ENCODE measurements at regions not wholly inside any gene's neighbourhood (a gene's known extent, or its start where the extent isn't known, plus 50 kb on each side); places are given as distances from the start of the nearest gene placed in this dataset.

GRCh38 chr5:58403822-58404433, 56.0 kb downstream of the PLK2 start:
- H3K4me3 Mint-ChIP-seq (ENCODE audit: low read depth, unreplicated experiment) = no peak overlapping the region
- H3K36me3 Mint-ChIP-seq (ENCODE audit: insufficient read depth, unreplicated experiment) = no peaks in the 10 kb centered on the region
- BruUV-seq (replicated peaks) = no TSS peak
- no peaks in the 10 kb centered on the region for H3K27me3 Mint-ChIP-seq (ENCODE audit: unreplicated experiment)
- no peak for TF ChIP-seq CTCF (IDR thresholded peaks at IDR 0.05; ENCODE audit: unreplicated experiment)
- no peak overlapping the region for H3K27ac Mint-ChIP-seq (ENCODE audit: unreplicated experiment)
- DNase-seq = no peak
- CTCF ChIA-PET = no interaction called here
- peaks cover 23% of the 10 kb centered on the region for H3K4me1 Mint-ChIP-seq (ENCODE audit: low read depth, unreplicated experiment)
- intact Hi-C loops (cut with micrococcal nuclease; ENCODE audit: unreplicated experiment) = no loop called here
- no peaks in the 10 kb centered on the region for H3K9me3 Mint-ChIP-seq (ENCODE audit: low read depth, unreplicated experiment)

- no peaks in the 10 kb centered on the region for H3K9me3 Mint-ChIP-seq (ENCODE audit: low read depth, unreplicated experiment)
- H3K4me3 Mint-ChIP-seq (ENCODE audit: low read depth, unreplicated experiment) = no peak overlapping the region
- DNase-seq = no peak
- no TSS peak for BruUV-seq (replicated peaks)
- H3K4me1 Mint-ChIP-seq (ENCODE audit: low read depth, unreplicated experiment) = peaks cover under 1% of the 10 kb centered on the region
- intact Hi-C loops (cut with micrococcal nuclease; ENCODE audit: unreplicated experiment) = no loop called here
- CTCF ChIA-PET = no interaction called here
- H3K36me3 Mint-ChIP-seq (ENCODE audit: insufficient read depth, unreplicated experiment) = no peaks in the 10 kb centered on the region
- H3K27me3 Mint-ChIP-seq (ENCODE audit: unreplicated experiment) = no peaks in the 10 kb centered on the region
- no peak overlapping the region for H3K27ac Mint-ChIP-seq (ENCODE audit: unreplicated experiment)
- TF ChIP-seq CTCF (IDR thresholded peaks at IDR 0.05; ENCODE audit: unreplicated experiment) = no peak
These were observed 58.2 kb downstream of the PLK2 start for GRCh38 chr5:58401701-58402100.

GRCh38 chr5:58400737-58401136, 59.1 kb downstream of the PLK2 start:
- H3K4me3 Mint-ChIP-seq (ENCODE audit: low read depth, unreplicated experiment) = no peak overlapping the region
- BruUV-seq (replicated peaks) = no TSS peak
- CTCF ChIA-PET = no interaction called here
- no peaks in the 10 kb centered on the region for H3K36me3 Mint-ChIP-seq (ENCODE audit: insufficient read depth, unreplicated experiment)
- H3K27ac Mint-ChIP-seq (ENCODE audit: unreplicated experiment) = no peak overlapping the region
- TF ChIP-seq CTCF (IDR thresholded peaks at IDR 0.05; ENCODE audit: unreplicated experiment) = no peak
- no peaks in the 10 kb centered on the region for H3K9me3 Mint-ChIP-seq (ENCODE audit: low read depth, unreplicated experiment)
- H3K27me3 Mint-ChIP-seq (ENCODE audit: unreplicated experiment) = no peaks in the 10 kb centered on the region
- H3K4me1 Mint-ChIP-seq (ENCODE audit: low read depth, unreplicated experiment) = no peaks in the 10 kb centered on the region
- DNase-seq = no peak
- intact Hi-C loops (cut with micrococcal nuclease; ENCODE audit: unreplicated experiment) = no loop called here

GRCh38 chr5:58399951-58400350, 59.9 kb downstream of the PLK2 start:
- Mint-ChIP-seq H3K27me3 (ENCODE audit: unreplicated experiment) (no peaks in the 10 kb centered on the region), H3K36me3 (ENCODE audit: insufficient read depth, unreplicated experiment) (no peaks in the 10 kb centered on the region), H3K4me3 (ENCODE audit: low read depth, unreplicated experiment) (no peak overlapping the region), H3K4me1 (ENCODE audit: low read depth, unreplicated experiment) (no peaks in the 10 kb centered on the region), H3K9me3 (ENCODE audit: low read depth, unreplicated experiment) (no peaks in the 10 kb centered on the region), H3K27ac (ENCODE audit: unreplicated experiment) (no peak overlapping the region)
- BruUV-seq (replicated peaks) = no TSS peak
- no peak for TF ChIP-seq CTCF (IDR thresholded peaks at IDR 0.05; ENCODE audit: unreplicated experiment)
- CTCF ChIA-PET = no interaction called here
- no peak for DNase-seq
- intact Hi-C loops (cut with micrococcal nuclease; ENCODE audit: unreplicated experiment) = no loop called here
